Adrenal gland (tissue), 5 donors: ENCODE measurements at regions not wholly inside any gene's neighbourhood (a gene's known extent, or its start where the extent isn't known, plus 50 kb on each side); places are given as distances from the start of the nearest gene placed in this dataset.

Experiments used
- CTCF ChIP-seq, 6 experiments: fragments of 450-650 bp in 4 of 6; fragments of 200-600 bp in 2 of 6; sonication (generic) in 1 of 6; IDR thresholded peaks; 1 replicate in 5 of 6; 2 replicates in 1 of 6; pipeline versions ENCODE4 v1.5.1 to v1.8.0; 2016 to 2021; ENCODE audit warnings: antibody characterized with exemption in 6 of 6, mild to moderate bottlenecking in 2 of 6, moderate library complexity in 1 of 6
- POLR2A ChIP-seq, 2 donors: fragments of 450-650 bp; IDR thresholded peaks; one replicate each; pipeline ENCODE4 v1.6.1; 2017; ENCODE audit warnings: antibody characterized with exemption in 2 of 2, mild to moderate bottlenecking in 2 of 2, moderate library complexity in 1 of 2
- donor health status: DM: no; HTN: no; CAD: no.

- TF ChIP-seq POLR2A (IDR thresholded peaks at IDR 0.05) (no peak), CTCF (IDR thresholded peaks at IDR 0.05) (no peak)
These were observed 112.1 kb upstream of the ARL4C start for GRCh38 chr2:234608946-234609345.
